Mesendoderm (in vitro differentiated cells): ENCODE measurements at regions not wholly inside any gene's neighbourhood (a gene's known extent, or its start where the extent isn't known, plus 50 kb on each side); places are given as distances from the start of the nearest gene placed in this dataset.
"Not testable (repeated sequence)": the region's sequence is repeated elsewhere in the genome, so short reads cannot be mapped to it uniquely, and the experiment has no call there.

Experiments
- DNase-seq: peaks from one replicate; pipeline ENCODE4 v3.0.0; 2013
- H2AK5ac ChIP-seq: 2 replicates; pipeline ENCODE4 v1.6.1; 2013; ENCODE audit warnings: low read length, inconsistent platforms
- H2BK120ac ChIP-seq: 2 replicates; pipeline ENCODE4 v1.6.1; 2013; ENCODE audit warnings: low read depth, mild to moderate bottlenecking, low read length, moderate library complexity, mixed read lengths
- H2BK15ac ChIP-seq: replicated peaks from 2 replicates; pipeline ENCODE4 v1.6.1; 2013; ENCODE audit warnings: low read depth, mild to moderate bottlenecking, moderate library complexity
- H2BK5ac ChIP-seq: 2 replicates; pipeline ENCODE4 v1.6.1; 2013; ENCODE audit warnings: low read length, inconsistent platforms
- H3K18ac ChIP-seq: 2 replicates; pipeline ENCODE4 v1.6.1; 2013; ENCODE audit warnings: mild to moderate bottlenecking, low read length, mixed read lengths
- H3K23ac ChIP-seq: one replicate; pipeline ENCODE4 v1.6.1; 2013; ENCODE audit warnings: low read length
- H3K27ac ChIP-seq: 2 replicates; pipeline ENCODE4 v1.5.1; 2013; ENCODE audit warnings: low read depth, mild to moderate bottlenecking, inconsistent platforms, low read length, moderate library complexity
- H3K27me3 ChIP-seq: 2 replicates; pipeline ENCODE4 v1.6.1; 2013; ENCODE audit warnings: low read length, control low read depth, mild to moderate bottlenecking, inconsistent platforms; ENCODE audit not compliant: insufficient read depth, poor library complexity
- H3K36me3 ChIP-seq: 2 replicates; pipeline ENCODE4 v1.6.1; 2013; ENCODE audit warnings: low read length, inconsistent platforms; ENCODE audit not compliant: control insufficient read depth, insufficient read depth
- H3K4ac ChIP-seq: one replicate; pipeline ENCODE4 v1.6.1; 2013; ENCODE audit warnings: low read depth, mild to moderate bottlenecking, low read length, moderate library complexity
- H3K4me1 ChIP-seq: 2 replicates; pipeline ENCODE4 v1.6.1; 2013; ENCODE audit warnings: low read depth, low read length, inconsistent platforms; ENCODE audit not compliant: control insufficient read depth
- H3K4me2 ChIP-seq: 2 replicates; pipeline ENCODE4 v1.6.1; 2013; ENCODE audit warnings: low read length
- H3K4me3 ChIP-seq: 2 replicates; pipeline ENCODE4 v1.5.1; 2013; ENCODE audit warnings: mild to moderate bottlenecking, low read length
- H3K56ac ChIP-seq: one replicate; pipeline ENCODE4 v1.6.1; 2013; ENCODE audit warnings: low read length
- H3K79me1 ChIP-seq: 2 replicates; pipeline ENCODE4 v1.6.1; 2013; ENCODE audit warnings: low read length, inconsistent platforms
- H3K79me2 ChIP-seq: 2 replicates; pipeline ENCODE4 v1.6.1; 2013; ENCODE audit warnings: mild to moderate bottlenecking, low read length; ENCODE audit not compliant: control insufficient read depth, insufficient read depth
- H3K9ac ChIP-seq: 2 replicates; pipeline ENCODE4 v1.6.1; 2013; ENCODE audit warnings: low read length, inconsistent platforms
- H4K5ac ChIP-seq: one replicate; pipeline ENCODE4 v1.6.1; 2013; ENCODE audit warnings: low read length
- H4K8ac ChIP-seq: one replicate; pipeline ENCODE4 v1.6.1; 2013; ENCODE audit warnings: low read depth, mild to moderate bottlenecking, control low read depth, low read length, moderate library complexity
- WGBS: extraction: QIAGEN DNeasy Blood & Tissue Kit; methylation state at CpG from one replicate; pipeline ENCODE4 v1.1.7; 2013; ENCODE audit warnings: low lambda C conversion rate, missing lambda C conversion rate; ENCODE audit not compliant: insufficient coverage; ENCODE audit errors: extremely low coverage; 5-methylcytosine and 5-hydroxymethylcytosine counted together

- not testable (repeated sequence) for H2BK15ac ChIP-seq
Observed at GRCh38 chrX:65585226-65585625, 50.6 kb upstream of the LAS1L start.

More at GRCh38 chrX:65585226-65585625, 50.6 kb upstream of the LAS1L start:
- not testable (repeated sequence) for H3K79me2 ChIP-seq, H2BK5ac ChIP-seq, H4K5ac ChIP-seq, H3K18ac ChIP-seq, H3K36me3 ChIP-seq, DNase-seq, H3K9ac ChIP-seq, H3K23ac ChIP-seq, H2AK5ac ChIP-seq, H2BK120ac ChIP-seq, H3K79me1 ChIP-seq, H3K4me2 ChIP-seq, H3K4me1 ChIP-seq, H3K27ac ChIP-seq, H3K27me3 ChIP-seq, H3K4ac ChIP-seq, H3K4me3 ChIP-seq, H3K56ac ChIP-seq, H4K8ac ChIP-seq
- WGBS, result no CpG with 5 or more reads among the region's 13 CpGs
